HG03439 (cell line): ENCODE measurements at regions not wholly inside any gene's neighbourhood (a gene's known extent, or its start where the extent isn't known, plus 50 kb on each side); places are given as distances from the start of the nearest gene placed in this dataset.

ENCODE experiments used
- ATAC-seq: cut with Tn5 transposase; IDR thresholded peaks from one replicate; pipeline ENCODE4 v1.9.1; 2021; ENCODE audit warnings: mild to moderate bottlenecking, moderate library complexity; ENCODE audit not compliant: unreplicated experiment

- ATAC-seq: no peak
Measured at GRCh38 chr4:17188125-17188524, 289.7 kb upstream of the LDB2 start.

DNA sequence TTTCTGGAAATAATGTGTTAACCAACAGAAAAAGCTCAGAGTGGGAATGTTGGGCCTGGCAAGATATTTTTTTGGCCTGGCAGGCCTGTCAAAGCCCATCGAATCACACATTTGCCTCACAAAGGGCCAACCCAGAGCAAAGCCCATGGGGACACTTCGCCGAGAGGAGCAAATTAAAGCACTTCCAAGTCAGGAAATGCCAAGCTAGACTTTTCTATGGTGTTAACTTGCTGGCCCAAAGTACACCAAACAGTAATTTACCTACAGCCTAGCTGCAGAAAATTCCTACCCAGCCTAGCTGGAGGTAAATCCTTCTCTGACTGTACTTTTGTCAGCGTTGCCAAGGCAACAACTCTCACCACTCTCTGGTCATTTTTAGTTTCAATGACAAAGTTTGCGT, 288.6 kb upstream of the LDB2 start:
- ATAC-seq: no peak

GRCh38 chr4:17182888-17183287, 284.4 kb upstream of the LDB2 start:
- ATAC-seq: no peak

DNA sequence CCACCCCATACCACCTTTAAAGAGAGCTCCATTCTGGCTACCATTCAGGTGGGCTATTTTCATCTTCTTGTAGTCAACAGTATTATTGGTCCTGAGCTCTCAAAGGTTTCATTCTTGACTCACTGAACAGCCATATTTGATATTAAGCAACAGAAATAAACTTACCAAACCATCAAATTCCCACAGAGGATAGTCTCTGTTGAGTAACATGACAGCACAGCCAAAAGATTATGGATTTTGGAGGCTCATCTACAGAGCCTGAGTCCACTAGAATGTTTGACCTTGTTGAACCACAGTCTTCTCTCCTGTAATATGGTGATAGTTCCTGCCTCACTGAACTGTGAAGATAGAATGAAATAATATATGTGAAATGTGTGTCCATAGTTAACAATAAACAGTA, 276.3 kb upstream of the LDB2 start:
- no peak for ATAC-seq

DNA sequence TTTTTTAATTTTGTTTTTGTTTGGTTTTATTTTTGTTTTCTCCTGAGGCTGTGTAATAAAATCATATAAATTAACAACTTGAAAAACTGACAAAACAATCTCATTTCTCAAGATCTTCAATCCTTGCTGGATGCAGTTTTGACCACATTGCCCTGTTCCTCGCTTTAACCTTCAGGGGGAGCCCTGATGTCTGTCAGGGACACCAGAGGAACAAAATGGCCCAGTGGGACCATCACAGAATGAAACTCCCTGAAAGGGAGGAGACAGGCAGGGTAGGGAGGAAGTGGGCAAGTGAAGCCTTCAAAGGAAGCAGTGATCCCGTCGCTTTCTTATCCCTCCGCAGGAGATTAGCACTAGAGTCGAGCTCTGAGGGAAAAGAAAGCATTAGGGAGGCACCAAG, 274.9 kb upstream of the LDB2 start:
- ATAC-seq: no peak

- ATAC-seq: no peak
Measured at GRCh38 chr4:17170131-17170530, 271.7 kb upstream of the LDB2 start.

DNA sequence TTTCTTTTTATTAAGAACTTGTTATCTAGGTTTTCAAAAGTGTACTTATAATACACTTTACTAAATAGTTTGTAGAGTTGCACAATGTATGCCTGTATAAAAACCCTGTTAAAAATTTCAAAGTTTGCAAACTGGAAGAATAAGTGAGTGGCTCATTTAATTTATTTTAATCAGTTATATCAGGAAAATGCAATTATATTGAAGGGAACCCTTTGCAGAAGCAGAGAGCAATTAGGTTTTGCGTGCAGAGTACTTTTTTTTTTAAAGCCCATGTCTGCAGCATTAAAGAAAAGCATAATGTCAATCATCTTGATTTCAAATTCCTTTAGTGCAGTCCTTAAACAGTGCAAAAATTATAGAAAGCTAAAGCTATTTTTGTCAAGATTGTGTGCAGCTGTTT, 271.3 kb upstream of the LDB2 start:
- no peak for ATAC-seq

GRCh38 chr4:17168571-17168970, 270.1 kb upstream of the LDB2 start:
- no peak for ATAC-seq

DNA sequence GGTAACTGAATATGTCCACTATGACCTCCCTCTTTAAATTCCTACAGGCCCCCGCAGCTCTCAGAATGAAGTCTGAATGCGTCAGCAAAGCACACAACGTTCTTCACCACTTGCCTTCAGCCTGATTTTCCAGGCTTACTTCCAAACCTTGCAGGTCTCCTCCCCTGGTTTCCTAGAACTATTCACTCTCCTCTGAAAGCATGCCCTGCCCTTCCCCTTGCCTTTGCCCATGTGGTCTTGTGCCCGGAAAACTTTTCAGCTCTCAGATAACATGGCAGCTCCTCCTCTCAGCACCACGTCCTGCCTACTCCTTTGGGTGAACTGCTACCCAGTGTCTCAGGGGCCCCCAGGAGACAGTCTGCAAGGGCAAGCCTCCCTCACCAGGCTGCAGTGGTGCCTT, 268.5 kb upstream of the LDB2 start:
- no peak for ATAC-seq

DNA sequence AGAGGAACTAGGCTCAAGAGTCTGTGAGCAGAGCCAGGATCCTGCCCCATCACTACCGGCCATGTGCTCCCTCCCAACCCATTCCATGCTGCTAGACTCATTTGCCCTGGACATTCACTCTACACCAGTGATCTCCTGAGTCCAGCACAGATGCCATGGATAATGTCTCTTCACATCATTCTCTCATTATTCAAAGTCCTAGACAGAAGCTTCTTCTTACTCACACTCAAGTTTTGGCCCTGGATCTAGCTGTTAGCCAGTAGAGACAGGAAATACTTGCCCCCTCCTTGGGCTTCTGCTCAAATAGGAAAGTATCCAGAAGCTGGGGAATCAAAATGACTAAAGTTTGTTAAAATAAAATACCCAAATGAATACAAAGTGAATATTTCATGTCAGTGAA, 266.8 kb upstream of the LDB2 start:
- ATAC-seq: no peak

- no peak for ATAC-seq
Measured at GRCh38 chr4:17164666-17165065, 266.2 kb upstream of the LDB2 start.

DNA sequence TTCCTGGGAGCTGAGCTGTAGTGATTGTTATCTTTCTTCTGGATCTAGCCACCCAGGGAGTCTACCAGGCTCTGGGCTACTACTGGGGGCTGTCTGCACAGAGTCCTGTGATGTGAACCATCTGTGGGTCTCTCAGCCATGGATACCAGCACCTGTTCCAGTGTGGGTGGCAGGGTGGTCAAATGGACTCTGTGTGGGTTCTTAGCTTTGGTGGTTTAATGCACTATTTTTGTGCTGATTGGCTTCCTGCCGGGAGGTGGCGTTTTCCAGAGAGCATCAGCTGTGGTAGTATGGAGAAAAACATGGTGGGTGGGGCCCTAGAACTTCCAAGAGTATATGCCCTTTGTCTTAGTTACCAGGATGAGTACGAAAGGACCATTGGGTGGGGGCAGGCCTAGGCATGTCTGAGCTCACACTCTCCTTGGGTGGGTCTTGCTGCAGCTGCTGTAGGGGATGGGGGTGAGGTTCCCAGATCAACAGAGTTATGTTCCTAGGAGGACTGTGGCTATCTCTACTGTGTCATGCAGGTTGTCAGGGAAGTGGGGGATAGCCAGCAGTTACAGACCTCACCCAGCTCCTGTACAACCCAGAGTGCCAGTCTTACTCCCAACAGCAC, 264.8 kb upstream of the LDB2 start:
- ATAC-seq: no peak

DNA sequence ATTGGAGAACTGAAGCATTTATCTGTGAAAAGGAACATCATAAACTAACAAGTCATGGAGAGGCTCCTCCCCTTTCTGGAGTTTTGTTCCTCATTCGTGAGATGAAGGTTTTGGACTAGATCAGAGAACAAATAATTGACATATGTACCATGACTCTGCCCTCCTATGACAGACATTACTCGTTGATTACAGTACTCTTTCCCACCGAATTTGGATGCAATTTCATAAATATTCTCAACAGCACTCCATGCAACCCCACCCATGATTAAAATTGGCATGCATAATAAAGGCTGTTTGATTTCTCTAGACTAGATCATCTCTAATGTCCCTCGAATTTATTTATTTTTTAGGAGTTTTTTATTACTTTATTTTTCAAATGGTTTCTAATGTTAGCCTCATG, 258.9 kb upstream of the LDB2 start:
- ATAC-seq: no peak

GRCh38 chr4:17155486-17155885, 257.0 kb upstream of the LDB2 start:
- ATAC-seq: no peak

DNA sequence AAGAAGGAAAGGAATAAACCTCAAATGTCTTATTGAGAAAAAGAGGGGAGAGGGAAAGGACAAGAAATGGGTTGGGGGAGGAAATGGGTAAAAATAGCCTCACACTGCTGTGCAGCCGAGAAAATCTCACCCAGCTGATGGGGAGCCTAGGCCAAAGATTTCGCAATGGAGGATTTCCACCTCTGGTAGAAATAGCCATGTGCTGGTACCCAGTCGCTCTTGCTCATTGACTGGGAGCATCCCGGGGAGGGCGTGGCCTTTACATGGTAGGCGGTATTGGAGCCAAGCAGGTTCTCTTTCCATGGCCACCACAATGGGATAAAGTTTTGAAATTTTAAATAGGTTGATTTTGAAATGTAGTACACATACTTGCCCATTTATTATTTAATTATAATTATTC, 255.1 kb upstream of the LDB2 start:
- no peak for ATAC-seq

DNA sequence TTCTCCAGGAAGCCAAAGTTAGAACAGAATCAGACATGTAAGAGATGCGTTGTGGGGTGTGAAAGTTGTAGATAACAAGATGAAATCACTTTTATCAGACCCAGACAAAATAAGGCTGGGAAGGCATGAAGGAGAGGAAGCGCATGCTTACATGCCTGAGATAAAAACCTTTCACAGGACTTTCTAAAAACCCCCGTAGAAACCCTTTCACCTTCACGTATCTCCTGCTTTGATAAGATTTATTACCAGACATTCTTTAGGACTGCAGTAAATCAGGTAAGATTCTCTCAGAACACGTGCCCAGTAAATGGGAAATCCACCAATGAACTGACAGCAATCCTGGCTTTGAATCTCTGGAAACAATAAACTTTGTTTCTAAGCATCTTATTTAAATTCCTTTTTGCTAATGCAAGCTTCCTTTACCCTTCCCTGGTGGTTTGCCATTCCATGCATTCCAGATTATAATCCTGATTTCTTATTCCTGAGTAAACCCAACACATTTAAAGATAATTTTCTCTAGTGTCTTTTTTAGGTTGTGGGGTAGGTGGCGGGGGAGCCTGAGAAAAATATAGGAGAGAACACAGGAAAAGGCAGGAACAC, 254.6 kb upstream of the LDB2 start:
- ATAC-seq: no peak

DNA sequence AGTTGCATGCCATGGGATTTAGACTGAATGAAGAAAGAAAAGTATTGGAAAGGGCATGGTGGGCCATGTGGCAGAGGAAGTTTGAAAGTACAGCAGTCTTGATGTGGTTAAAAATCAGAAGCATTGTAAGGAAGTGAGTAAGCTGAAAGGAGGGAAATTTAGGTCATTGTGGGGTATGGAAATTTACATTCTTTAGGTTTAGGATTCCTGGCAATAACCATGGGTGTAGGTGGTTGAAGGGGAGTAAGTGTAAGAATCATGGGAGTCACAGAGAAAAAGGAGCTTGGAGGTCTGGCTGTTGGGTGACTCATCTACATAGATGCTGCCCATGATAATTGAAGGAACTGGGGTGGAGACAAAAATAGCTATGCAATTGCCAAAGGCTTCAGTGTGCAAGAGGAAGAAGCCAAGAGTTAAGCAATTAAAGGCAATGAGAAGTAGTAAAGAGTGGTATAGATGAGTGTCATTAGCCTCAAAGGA, 243.8 kb upstream of the LDB2 start:
- ATAC-seq: no peak

GRCh38 chr4:17138847-17139246, 240.4 kb upstream of the LDB2 start:
- no peak for ATAC-seq

DNA sequence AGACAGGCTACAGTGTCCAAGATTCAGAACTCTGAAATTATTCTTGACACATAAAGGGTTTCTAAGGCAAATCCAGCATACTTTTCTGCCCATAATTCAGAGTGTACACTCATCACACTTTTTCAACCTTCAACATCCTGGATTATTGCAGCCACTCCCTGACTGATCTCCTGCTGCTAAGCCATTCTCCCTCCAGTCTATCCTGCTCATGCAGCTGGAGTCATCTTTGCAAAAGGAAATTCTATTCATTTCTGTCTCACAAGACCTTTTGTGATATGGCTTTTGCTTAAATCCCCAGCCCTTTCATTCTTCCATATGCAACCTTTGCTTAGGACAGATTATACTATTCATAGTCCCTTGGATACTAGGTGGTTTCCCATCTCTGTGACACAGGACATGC, 236.1 kb upstream of the LDB2 start:
- ATAC-seq: no peak

DNA sequence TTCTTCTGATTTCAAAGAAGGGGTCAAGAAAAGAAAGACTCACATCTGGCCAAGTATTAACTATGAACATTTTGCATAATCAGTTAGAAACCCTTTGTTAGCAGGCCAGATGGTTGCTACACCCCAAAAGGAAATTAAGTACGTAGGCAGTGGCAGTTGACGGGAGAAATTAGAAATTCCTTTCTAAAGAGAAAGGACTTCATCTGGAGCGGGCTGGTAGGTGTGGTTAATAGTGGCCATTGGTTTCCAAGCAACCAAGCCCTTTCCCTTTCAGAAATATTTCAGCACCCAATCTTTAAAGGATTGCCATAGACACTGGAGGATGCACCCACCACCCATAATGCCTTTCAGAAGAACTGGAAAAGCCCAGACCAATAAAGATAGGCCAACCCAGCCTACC, 235.7 kb upstream of the LDB2 start:
- no peak for ATAC-seq

DNA sequence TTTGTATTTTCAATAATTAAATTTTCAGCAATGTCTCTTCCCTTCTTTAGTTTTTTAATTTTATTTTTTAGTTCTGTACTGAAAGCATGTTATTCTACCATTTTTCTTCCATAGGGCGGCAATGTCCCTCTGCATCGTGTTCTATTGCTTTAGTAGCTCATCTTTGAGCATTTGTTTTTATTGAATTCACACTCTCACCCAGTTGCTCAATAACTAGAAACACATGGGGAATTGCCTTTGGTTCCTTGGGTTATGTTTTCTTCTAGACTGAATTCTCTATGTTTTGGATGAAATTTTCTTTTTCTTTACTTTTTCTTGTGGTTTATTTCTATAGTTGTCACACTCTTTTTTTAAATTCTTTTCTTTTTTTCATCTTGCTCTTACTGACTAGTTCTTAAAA, 233.8 kb upstream of the LDB2 start:
- ATAC-seq: no peak

GRCh38 chr4:17128268-17128667, 229.8 kb upstream of the LDB2 start:
- no peak for ATAC-seq

DNA sequence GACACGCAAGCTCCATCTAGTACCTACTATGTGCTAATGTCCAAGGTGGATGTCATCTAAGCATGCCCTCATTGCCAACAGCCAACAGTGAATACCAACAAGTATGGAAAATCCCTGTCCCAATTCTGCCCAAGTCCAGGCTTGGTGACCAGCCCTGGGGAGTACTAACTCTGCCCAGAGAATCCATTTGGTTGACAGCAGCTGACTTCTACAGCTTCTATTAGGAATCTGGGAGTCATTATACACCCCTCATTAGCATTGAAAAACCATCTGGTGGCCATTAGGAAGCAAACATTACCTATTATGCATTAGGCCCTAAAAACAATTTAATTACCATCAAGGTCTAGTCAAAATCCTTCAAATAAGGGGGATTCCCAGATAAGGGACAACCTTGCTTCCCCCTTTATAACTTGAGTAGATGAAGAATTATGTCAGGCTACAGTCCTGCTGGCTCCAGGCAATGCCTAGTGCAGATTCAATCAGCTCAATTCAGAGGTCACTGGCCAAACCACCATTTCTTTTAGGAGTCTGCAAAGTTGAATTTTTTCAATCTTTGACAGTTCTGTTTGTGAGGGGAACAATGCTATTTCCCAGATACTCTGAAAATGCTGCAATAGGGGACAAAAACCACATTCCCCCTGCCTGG, 228.0 kb upstream of the LDB2 start:
- no peak for ATAC-seq
